ENCODE measurements at regions not wholly inside any gene's neighbourhood (a gene's known extent, or its start where the extent isn't known, plus 50 kb on each side); places are given as distances from the start of the nearest gene placed in this dataset.

- peaks cover 0 to 3% (median 0%) of the 10 kb centered on the region in 11 donors for H3K9me3 ChIP-seq
- 82 to 90% methylated on average over 6 of the region's 6 CpGs for WGBS, 2 donors
- DNase-seq, result no peak
- TF ChIP-seq CTCF (IDR thresholded peaks at IDR 0.05), result no peak
- intact Hi-C loops (cut with DNase I), result no loop called here
- no peak for ATAC-seq
- no peaks in the 10 kb centered on the region for H3K4me1 ChIP-seq
- no peak overlapping the region for H3K27ac ChIP-seq
- H3K36me3 ChIP-seq, result no peaks in the 10 kb centered on the region
- H3K4me3 ChIP-seq, result no peak overlapping the region
- peaks cover 0 to 4% (median 0%) of the 10 kb centered on the region in 7 donors for H3K27me3 ChIP-seq
Measured at GRCh38 chr12:13591059-13591458, 390.3 kb downstream of the GRIN2B start.

- intact Hi-C loops (cut with DNase I), result no loop called here
- 55 to 63% methylated on average over 4 of the region's 4 CpGs for WGBS, 2 donors
- no peak for DNase-seq
- peaks cover 0 to 7% (median 0%) of the 10 kb centered on the region in 7 donors for H3K27me3 ChIP-seq
- ATAC-seq, result no peak
- no peaks in the 10 kb centered on the region for H3K4me1 ChIP-seq
- no peak for TF ChIP-seq CTCF (IDR thresholded peaks at IDR 0.05)
- H3K27ac ChIP-seq, result no peak overlapping the region
- H3K9me3 ChIP-seq, result no peaks in the 10 kb centered on the region
- no peak overlapping the region for H3K4me3 ChIP-seq
- H3K36me3 ChIP-seq, result no peaks in the 10 kb centered on the region
Measured at GRCh38 chr12:13588574-13588973, 392.0 kb downstream of the EMP1 start.

GRCh38 chr12:13587721-13588390, 391.3 kb downstream of the EMP1 start:
- Histone ChIP-seq H3K4me3 (no peak overlapping the region), H3K36me3 (no peaks in the 10 kb centered on the region), H3K4me1 (no peaks in the 10 kb centered on the region), H3K27me3 (peaks cover 0 to 13% (median 0%) of the 10 kb centered on the region in 7 donors), H3K9me3 (no peaks in the 10 kb centered on the region), H3K27ac (no peak overlapping the region)
- intact Hi-C loops (cut with DNase I), result no loop called here
- ATAC-seq (no peak), DNase-seq (no peak)
- TF ChIP-seq CTCF (IDR thresholded peaks at IDR 0.05), result no peak
- WGBS, 2 donors, result 66 to 75% methylated on average over 5 of the region's 5 CpGs

- Histone ChIP-seq H3K4me3 (no peak overlapping the region), H3K9me3 (no peaks in the 10 kb centered on the region), H3K27me3 (peaks cover 0 to 15% (median 0%) of the 10 kb centered on the region in 7 donors), H3K4me1 (no peaks in the 10 kb centered on the region), H3K27ac (no peak overlapping the region), H3K36me3 (no peaks in the 10 kb centered on the region)
- no peak for DNase-seq
- no peak for ATAC-seq
- no peak for TF ChIP-seq CTCF (IDR thresholded peaks at IDR 0.05)
- intact Hi-C loops (cut with DNase I), result no loop called here
- WGBS, 2 donors, result 48 to 64% methylated on average over 5 of the region's 5 CpGs
Measured at GRCh38 chr12:13586361-13586760, 389.8 kb downstream of the EMP1 start.
